SKM-1 treated with dmso at 0.1 percent for 144 hours (cell line): ENCODE measurements at regions not wholly inside any gene's neighbourhood (a gene's known extent, or its start where the extent isn't known, plus 50 kb on each side); places are given as distances from the start of the nearest gene placed in this dataset.

Experiments used
- DNase-seq: peaks from one replicate; lab custom pipeline; 2025; ENCODE audit not compliant: unreplicated experiment; lab: John Stamatoyannopoulos, UW

DNA sequence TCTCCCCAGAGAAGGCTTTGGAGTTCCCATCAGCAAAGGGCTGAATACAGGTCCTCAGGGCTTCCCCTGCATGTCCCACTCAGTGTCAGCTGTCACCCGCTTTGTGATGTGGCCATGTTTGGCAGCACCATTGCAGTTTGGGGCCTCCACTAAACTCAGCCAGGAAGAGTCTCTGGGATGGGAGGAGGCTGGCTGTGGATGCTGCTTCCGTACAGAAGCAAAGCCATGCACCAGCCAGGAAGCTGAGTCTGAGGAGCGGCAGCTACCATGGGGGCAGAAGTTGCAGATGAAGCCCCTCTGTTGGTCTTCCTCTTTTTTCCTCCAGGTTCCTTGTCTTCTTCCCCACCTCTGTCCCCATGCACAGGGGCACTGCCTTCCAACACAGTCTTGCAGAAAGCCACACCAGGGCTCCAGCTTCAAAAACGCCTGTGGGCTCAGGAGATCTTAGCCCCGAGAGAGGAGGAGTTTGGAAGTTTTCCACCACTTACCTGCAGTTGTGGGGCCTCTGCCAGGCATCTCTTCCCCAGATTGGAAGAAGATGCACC lies 416.8 kb downstream of the NPHP4 start:
- DNase-seq: no peak

DNA sequence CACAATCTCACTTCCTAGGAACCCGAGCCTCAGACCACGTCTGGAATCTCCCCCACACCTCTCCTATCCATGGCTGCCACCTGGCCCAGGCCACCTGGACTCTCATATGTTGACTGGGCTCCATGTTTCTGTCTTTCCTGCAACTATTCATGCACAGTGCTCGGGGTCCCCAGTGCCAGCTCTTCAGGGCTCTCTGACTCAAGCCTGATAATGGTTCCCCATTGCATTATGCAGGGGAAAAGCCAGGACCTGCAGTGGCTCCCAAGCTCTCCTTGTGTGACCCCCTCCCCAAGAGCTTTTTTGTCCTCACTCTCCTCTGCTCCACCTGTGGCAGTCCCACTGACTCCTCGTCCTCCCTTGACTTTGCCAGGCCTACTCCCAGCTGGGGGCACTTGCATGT lies 417.6 kb downstream of the NPHP4 start:
- DNase-seq: no peak

DNA sequence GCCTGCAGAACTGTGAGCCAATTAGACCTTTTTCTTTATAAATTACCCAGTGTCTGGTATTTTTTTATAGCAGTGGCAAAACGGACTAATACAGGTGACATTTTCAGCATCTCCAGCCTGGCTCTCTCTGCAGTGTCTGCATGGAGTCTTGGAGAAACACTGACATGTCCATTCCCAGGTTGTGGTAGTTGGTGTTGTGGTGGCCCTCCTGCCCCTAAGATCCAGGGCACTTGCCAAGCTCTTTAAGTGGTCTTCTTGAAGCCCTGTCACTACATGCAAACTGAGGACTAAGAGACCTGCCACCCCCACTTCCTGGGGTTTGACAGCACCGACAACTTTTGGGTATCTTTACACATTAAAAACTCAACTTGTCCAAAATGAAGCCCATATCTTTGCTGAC lies 419.4 kb downstream of the NPHP4 start:
- DNase-seq: no peak

DNA sequence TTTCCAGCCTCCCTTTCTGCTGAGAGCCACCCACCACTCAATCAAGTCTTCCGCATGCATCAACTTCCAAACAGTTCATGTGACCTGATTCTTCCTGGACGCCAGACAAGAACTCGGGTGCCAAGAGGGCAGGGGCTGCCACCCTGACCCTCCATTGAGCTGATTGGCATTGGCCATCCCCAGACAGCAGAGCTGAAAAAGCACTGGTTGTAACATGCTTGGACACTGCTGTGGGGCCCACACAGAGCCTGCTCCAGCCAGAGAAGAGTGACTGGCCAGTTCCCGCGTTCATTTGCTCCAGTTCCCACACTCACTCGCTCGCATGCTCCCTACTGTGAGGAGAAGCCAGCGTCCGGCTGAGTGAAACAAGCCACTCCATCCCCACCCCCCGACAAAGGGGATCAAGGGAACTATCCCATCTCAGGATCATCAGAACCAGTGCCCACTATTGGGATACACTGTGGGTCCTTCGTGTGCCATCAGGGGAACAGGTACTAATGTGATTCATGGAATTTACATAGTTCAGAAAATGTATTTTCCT lies 420.3 kb downstream of the NPHP4 start:
- DNase-seq: no peak

DNA sequence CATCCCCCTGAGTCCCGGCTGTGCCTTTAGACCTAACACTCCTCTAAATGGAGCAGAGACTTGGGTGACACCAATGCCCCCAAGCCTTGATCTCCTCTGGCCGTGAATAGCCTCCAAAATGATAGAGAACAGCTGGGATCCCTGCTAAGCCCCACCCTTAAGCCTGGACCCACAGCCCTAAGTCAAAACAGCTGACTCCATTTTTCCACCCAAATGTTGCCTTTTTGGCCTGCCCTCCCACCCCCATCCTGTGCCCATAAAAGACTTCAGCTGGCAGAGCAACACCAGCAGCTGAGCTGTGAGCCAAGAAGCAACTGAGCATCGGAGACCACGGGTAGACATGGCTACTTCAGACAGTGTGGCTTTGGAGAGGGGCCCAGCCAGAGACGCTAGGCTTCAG lies 420.8 kb downstream of the NPHP4 start:
- no peak for DNase-seq

DNA sequence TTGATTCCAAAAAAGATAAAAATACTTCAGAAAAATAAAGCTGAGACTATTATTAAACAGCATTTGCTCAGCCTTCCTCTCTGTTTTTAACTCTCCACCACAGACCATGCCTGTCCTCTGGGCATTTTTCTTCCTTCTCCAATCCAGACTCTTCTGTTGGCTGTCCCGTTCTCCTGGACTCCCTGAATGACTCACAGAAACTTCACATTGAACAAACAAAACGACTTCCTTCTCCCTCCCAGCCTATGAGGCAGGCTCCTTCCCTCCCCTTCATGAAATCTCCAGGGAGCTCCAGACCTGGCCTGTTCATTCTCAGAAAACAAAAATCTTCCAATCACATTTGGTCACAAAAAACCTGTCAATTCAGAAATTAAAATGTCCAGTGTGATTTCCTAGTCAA lies 421.3 kb downstream of the NPHP4 start:
- DNase-seq: no peak

DNA sequence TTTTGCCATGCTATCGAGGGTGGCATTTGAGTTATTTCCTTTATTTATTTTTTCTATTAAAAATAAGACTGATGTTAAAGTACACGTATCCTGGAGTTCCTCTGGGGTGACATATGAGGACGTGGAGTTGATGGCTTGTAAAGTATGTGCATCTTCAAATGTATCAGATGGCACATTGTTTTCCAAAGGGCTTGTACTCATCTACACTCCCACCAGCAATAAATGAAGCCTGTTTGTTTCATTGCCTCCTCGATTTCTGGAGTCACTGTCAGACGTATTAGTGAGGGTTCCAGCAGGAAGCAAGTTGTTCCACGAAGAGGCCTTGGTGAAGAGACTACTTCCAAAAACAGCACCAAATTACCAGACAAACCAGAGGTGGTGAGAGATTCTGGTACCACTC lies 423.9 kb downstream of the NPHP4 start:
- no peak for DNase-seq

DNA sequence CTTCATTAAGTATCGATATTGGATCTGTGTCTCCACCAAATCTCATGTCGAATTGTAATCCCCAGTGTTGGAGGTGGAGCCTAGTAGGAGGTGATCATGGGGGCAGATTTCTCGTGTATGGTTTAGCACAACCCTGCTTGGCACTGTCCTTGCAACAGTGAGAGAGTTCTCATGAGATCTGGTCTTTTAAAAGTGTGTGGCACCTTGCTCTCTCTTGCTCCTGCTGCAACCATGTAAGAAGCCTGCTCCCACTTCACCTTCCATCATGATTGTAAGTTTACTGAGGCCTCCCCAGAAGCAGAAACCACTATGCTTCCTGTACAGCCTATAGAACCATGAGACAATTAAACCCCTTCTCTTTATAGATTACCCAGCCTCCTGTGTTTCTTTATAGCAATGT lies 424.4 kb downstream of the NPHP4 start:
- DNase-seq: no peak

DNA sequence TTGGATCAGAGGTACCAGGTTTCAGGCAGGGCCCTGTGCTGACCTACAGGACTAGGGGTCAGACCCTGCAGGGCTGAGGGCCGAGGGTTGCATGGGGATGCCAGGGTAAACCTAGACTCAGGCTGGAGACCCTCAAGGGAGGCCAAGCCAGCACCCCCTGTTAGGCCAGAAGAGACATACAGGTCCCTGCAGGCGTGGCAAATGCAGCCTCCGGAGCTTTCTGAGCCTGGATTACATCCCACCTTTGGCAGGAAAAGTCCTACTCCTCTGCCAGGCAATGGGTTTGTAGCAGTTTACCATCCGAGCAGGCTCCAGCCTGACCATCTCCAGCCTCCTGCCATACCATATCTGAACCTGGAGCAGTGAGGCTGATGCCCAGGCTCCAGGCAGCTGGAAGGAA lies 425.3 kb downstream of the NPHP4 start:
- no peak for DNase-seq

DNA sequence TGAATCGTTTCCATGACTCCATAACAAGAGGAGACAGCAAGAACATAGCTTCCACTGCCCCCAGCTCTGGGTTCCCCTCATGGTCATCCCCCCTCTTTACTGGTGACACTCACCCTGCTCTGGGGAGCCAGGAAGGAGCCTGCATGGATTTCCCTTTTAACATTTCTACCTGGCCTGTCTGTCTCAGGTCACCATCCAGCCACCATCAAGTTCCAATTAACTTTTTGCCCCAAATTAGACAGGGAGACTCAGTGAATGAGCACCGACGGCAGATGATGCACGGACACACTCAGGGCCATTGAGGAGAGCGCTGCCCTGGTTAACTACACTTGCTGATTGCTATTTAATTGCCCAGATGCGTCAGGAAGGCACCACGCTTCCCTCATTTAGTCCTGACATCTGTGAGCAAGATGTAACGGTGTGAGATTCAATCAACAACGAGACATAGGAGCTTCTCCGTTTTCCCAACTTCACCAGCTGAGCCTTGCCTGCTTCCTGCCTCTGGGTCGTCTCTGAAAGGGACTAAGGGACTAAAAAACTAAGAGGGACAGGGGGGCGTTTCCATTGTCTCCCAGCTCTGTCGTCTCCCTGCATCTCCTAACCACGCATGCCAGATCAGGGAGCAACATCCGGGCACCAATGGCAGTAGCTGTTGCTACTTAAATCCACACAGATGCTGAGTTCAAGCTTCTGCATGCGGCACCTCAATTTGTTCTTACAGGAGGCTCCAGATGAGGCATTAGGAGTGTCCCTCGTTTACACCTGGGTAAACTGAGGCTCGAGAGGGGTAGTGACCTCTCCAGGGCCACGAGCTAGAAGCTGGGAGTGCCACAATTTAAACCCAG lies 426.7 kb downstream of the NPHP4 start:
- DNase-seq: no peak

DNA sequence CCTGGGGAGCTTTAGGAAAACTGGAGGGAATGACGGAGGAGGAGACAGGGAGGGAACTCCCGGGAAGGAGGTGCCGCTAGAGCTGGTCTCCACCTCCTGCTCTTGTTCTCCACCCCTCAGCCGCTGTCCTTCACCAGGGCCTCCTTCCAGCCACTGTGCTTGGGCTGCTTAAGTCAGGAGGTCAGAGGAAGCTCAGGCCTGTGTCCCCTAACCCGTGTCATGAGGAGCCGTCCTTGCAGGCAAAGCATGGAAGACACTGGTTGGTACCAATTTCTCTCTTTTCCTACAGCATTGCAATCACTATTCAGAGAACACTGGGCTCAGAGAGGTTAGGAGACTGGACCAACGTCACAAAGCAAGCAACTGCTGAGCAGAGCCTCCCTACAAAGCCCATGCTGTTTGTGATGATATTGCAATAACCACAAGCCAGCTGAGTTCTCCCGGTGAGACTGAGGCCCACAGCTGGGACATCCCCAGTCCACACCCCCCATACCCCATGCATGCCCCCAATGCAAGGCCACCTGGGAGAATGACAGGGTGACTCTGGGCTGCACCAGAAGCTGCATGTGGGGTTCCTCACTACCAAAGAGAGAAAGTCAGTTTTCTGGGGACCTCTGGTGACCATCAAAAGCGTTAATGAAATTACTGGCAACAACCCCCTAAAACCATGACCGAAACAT lies 427.5 kb downstream of the NPHP4 start:
- no peak for DNase-seq

DNA sequence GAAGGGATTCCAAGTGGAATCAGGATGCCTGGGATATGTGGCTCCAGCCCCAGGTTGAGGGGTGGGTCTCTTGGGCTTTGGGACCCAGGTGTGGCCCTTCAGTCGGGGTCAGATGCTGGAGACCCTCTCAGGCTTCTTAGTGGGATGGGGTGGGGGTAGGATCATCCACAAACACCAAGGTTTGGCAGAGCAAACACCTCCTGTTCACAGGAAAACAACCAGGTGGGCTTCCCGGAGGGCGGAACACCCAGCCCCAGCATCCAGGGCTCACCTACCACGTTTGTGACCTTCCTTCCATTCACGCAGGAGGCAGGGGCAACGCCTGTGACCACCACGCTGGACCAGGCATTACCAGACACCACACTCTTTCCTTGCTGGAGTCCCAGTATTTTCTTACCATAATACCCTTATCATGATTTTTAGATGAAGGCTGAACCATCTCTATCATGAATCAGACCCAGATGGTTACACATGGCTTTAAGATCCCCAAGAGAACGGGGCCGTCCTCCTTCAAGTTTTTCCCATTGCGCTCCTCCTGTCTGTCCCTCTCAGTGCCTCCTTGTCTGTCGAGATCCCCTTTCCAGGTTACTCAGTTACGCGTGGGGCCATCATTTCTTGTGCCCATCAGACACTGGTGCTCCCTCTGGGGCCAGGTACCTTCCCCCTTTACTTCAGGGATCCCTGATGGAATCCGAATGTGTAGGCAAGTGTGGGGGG lies 428.2 kb downstream of the NPHP4 start:
- DNase-seq: no peak

DNA sequence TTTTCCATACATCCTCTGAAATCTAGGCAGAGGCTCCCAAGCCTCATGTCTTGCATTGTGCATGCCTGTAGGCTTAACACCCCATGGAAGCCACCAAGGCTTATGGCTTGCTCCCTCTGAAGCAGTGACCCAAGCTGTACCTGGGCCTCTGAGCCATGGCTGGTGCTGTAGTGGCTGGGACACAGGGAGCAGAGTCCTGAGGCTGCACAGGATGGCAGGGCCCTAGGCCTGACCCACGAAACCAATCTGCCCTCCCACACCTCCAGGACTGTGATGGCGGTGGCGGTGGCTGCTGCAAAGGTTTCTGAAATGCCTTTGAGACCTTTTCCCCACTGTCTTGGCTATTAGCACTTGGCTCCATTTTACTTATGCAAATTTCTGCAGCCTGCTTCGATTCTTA lies 429.5 kb downstream of the NPHP4 start:
- no peak for DNase-seq

DNA sequence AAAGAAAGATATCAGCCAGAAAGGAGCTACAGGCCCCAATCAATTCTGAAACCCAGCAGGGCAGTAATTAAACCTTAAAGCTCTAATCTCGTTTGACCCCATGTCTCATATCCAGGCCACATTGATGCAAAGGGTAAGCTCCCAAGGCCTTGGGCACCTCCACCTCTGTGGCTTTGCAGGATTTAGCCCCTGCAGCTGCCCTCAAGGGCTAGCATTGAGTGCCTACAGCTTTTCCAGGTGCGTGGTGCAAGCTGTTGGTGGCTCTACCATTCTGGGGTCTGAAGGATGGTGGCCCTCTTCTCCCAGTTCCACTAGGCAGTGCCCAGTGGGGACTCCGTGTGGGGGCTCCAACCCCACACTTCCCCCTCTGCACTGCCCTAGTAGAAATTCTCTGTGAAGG lies 429.9 kb downstream of the NPHP4 start:
- DNase-seq: no peak

DNA sequence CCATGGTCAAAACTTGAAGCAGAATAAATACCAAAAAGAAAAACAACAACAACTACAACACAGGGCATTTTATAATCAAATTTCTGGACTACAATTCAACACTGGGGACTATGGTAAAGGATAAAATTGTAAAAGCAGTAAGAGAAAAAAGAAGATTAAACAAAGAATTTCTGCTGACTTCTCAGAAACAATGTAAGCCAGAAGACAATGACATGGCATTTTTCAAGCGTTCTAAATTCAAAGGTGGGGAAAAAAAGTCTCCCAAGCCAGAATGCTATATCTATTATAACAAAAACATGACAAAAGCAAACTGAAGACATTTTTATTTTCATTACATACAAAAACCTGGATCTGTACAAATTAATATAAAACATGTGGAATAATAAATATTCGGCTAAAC lies 433.1 kb downstream of the NPHP4 start:
- DNase-seq: no peak

DNA sequence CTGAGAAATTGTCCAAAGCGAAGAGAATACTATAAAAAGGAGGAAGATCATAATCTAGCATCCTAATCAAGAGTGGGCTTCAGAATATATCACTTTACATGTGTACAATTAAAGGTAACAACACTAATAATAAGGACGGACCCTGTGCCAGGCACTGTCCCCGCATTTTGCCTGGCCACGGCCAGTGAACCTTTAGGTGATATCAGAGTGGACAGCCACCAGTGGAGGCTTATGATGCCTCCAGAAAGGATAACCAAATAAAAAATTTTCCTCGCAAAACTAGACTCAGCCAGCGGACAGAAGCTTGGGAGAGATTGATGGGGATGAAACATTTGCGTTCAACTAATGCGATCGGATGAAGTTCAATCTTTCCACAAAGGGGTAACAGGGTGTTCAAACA lies 436.4 kb downstream of the NPHP4 start:
- no peak for DNase-seq

DNA sequence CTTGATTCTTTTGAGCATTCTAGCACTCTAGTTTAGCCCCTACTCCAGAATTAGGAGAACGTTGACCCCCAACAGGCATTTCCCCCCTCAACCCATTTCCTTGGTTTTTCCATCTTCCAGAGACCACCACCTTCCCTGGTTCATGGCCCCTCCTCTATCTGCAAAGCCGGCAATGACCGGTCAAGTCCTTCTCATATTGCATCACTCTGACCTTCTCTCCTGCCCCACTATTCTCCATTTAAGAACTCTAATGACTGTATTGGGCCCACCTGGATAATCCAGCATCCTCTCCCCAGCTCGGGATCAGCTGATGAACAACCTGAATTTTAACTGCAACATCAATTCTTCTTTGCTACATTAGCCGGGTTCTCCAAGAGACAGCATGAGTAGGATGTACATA lies 437.4 kb downstream of the NPHP4 start:
- no peak for DNase-seq

DNA sequence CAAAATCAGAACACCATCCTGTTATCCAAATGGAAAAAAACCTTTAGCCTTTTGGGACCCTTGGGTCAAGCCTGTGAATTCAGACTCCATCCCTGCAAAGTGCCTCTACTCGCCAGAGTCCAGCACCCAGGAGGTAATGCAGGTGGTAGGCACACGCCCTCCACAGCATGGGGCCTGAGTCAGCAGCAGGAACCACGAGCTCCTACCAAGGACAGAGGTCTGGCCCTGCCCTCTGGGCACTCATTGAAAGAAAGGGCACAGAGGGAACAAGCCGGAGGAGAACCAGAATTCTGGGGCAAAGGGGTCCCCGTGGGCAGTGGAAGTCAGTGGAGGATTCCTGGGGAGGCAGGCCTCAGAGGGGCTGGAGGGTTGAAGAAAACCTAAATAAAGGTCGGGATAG lies 438.1 kb downstream of the NPHP4 start:
- DNase-seq: no peak

DNA sequence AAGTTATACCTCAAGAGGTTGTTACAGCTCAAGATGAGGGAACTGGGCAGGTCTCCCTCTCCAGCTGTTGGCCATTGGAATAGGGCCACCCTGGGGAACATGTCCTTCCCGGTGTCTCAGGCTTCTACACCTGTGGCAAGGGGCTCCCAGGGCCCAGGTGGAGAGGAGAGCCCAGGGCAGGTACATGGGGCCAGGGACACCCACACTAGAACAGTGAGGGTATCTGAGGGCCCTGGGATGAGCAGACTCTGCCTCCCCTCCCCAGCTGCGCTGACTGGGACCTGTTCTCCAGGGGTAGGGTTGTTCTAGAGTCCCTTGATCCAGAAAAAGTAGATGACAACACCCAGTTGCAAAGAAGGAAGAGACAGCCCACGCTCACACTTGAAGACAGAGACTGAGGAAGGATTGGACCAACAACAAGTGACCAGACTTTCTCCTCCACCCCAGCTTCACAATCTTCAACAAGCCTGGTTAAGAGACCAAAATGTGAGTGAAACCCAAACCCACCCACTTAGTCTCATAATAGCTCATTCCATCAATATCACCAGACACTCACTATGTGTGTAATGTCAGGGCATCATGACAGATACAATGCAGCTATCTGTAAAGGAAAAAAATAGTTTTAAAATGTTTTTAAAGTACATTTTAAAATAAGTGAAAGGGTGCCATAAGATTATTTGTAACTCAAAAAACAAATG lies 439.3 kb downstream of the NPHP4 start:
- DNase-seq: no peak

DNA sequence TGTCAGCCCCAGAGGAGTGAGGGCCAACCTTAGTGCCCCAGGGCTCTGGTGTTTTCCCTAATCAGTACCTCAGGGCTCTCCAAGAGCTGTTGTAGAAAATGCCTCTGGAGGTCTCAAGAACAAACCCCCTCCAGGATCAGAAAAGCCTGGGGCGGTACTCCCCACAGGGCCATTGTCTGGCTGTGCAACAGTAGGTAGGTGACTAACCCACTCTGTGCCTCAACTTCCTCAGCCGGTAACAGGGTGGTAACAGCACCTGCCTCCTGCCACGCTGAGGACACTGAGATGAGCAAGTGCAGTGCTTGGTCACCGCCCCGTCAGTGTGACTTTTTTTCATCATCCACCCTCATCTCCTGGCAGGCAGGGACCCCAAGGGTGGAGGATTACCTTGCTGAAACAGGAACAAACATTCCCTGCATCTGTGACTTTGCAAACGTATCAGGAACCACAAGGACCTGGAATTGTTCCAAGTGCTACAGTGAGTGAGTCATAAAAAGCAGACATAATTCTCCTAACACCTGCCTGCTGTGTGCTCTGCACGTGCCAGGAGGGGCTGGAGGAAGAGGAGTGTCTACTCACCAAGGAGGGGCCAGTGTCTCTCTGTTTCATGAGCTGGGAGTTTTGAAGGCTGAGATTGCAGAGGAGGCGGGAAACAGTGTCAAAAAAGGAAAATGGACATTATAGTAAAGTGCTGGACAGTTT lies 440.8 kb downstream of the NPHP4 start:
- no peak for DNase-seq
